ENCODE measurements at regions not wholly inside any gene's neighbourhood (a gene's known extent, or its start where the extent isn't known, plus 50 kb on each side); places are given as distances from the start of the nearest gene placed in this dataset.

DNA sequence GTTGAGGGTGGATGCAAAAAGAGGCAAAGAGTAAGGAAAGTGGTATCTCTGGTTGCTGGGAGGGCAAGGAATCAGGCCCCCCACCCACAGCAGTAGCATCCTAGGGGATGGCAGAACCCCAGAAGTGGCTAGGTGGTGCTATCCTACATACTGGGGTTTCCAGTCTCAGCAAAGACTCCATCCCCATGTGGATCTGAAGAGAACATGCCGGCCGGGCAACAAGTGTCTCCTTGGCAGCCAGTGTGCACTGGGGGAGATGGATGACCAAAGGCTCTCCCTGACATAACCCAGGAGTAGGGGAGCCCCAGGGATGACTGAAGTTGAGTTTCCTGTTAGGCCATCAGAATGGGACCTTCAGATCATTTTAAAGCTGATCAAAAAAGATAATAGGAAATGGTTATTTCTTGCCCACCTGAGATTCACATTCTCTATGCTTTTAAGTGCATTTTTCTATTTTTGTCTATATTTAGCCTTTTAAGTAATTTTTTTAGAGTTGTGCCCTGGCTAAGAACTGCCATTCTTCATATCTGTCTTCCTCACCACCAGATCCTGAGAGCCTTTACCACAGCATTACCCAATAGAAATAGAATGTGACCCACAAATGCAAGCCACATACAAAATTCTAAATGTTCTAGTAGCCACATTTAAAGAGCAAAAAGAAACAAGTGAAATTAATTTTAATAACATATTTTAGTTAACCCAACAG is 78.7 kb upstream of the SMIM23 start:
- no peak overlapping the region for H3K27ac ChIP-seq (ENCODE audit: extremely low read length, insufficient read depth, low read length)
- no peak overlapping the region for H3K9ac ChIP-seq (ENCODE audit: insufficient read depth, low read depth, low read length)
- no peaks in the 10 kb centered on the region for H3K36me3 ChIP-seq (replicated peaks in 1 of 2; ENCODE audit: control insufficient read depth in 1 of 2, insufficient read depth in 2 of 2, low read length in 2 of 2)
- H3K79me2 ChIP-seq (ENCODE audit: insufficient read depth, low read length), result no peaks in the 10 kb centered on the region
- no peaks in the 10 kb centered on the region for H3K9me3 ChIP-seq (ENCODE audit: low read length)
- no peak for TF ChIP-seq ZNF570 (CRISPR knock-in tag; IDR thresholded peaks at IDR 0.05; ENCODE audit: borderline replicate concordance)
- no peak for TF ChIP-seq ZFAT (CRISPR knock-in tag; conservative IDR thresholded peaks at IDR 0.05)
- no peak for TF ChIP-seq ZNF562 (CRISPR knock-in tag; IDR thresholded peaks at IDR 0.05; ENCODE audit: borderline replicate concordance)
- no peak for TF ChIP-seq HNRNPUL1 (IDR thresholded peaks at IDR 0.05; ENCODE audit: low read depth, low read length)
- no peak for TF ChIP-seq NPAS2 (CRISPR knock-in tag; IDR thresholded peaks at IDR 0.05; ENCODE audit: borderline replicate concordance)
- TF ChIP-seq NR2F6 (IDR thresholded peaks at IDR 0.05), result no peak
- no peak for TF ChIP-seq NR2F6 (CRISPR knock-in tag; IDR thresholded peaks at IDR 0.05)
- no peak for TF ChIP-seq EHMT2 (IDR thresholded peaks at IDR 0.05; ENCODE audit: borderline replicate concordance, low read depth, low read length)
- no peak for TF ChIP-seq ZBTB38 (CRISPR knock-in tag; IDR thresholded peaks at IDR 0.05)
- no peak for TF ChIP-seq ZNF256 (CRISPR knock-in tag; conservative IDR thresholded peaks at IDR 0.05)
- TF ChIP-seq XBP1 (CRISPR knock-in tag; IDR thresholded peaks at IDR 0.05), result no peak
- TF ChIP-seq ZNF678 (CRISPR knock-in tag; IDR thresholded peaks at IDR 0.05), result no peak
- no peak for TF ChIP-seq U2AF2 (IDR thresholded peaks at IDR 0.05; ENCODE audit: low read depth, low read length)
- no peak for TF ChIP-seq ZNF101 (CRISPR knock-in tag; IDR thresholded peaks at IDR 0.05; ENCODE audit: borderline replicate concordance, low read depth)
- TF ChIP-seq ARNTL (CRISPR knock-in tag; IDR thresholded peaks at IDR 0.05), result no peak
- no peak for TF ChIP-seq MZF1 (CRISPR knock-in tag; IDR thresholded peaks at IDR 0.05; ENCODE audit: borderline replicate concordance)
- intact Hi-C loops (cut with micrococcal nuclease; ENCODE audit: unreplicated experiment) (no loop called here), in situ Hi-C loops (cut with HindIII; ENCODE audit: extremely low pct_ligation_motif_present, low pct_unique_long_range_greater_than_20kb) (no loop called here)
- no peaks in the 10 kb centered on the region for H3K4me1 ChIP-seq (ENCODE audit: insufficient read depth, low read length)
- DNase-seq (ENCODE audit: low spot score) (no peak), FAIRE-seq (no peak), ATAC-seq (no peak)
- H3K4me2 ChIP-seq (ENCODE audit: low read depth, low read length), result no peak overlapping the region
- 6% methylated on average over 2 of the region's 2 CpGs for WGBS (ENCODE audit: low lambda C conversion rate)
- ChIA-PET CTCF (ENCODE audit: low intra/inter-chr PET ratio, low total read pairs) (no interaction called here), POLR2A (no interaction called here)
- no peak overlapping the region for H3K4me3 ChIP-seq (replicated peaks in 1 of 3; ENCODE audit: insufficient read depth in 1 of 3, low read depth in 2 of 3, low read length in 3 of 3)
- no TSS peak for BruUV-seq (replicated peaks)
- H4K20me1 ChIP-seq (ENCODE audit: insufficient read depth, low read length), result no peaks in the 10 kb centered on the region
- no peak overlapping the region for H2AFZ ChIP-seq (ENCODE audit: low read length)
- peaks cover 0 to 29% of the 10 kb centered on the region in 2 experiments; a peak in 2 of 5 replicates for H3K27me3 ChIP-seq (ENCODE audit: control insufficient read depth in 1 of 2, insufficient read depth in 2 of 2, low read length in 2 of 2)

All from HepG2 (cell line).